ENCODE measurements at regions not wholly inside any gene's neighbourhood (a gene's known extent, or its start where the extent isn't known, plus 50 kb on each side); places are given as distances from the start of the nearest gene placed in this dataset.
"Not testable (repeated sequence)": the region's sequence is repeated elsewhere in the genome, so short reads cannot be mapped to it uniquely, and the experiment has no call there.

- FAIRE-seq, result no peak
Observed at GRCh38 chr6:97925504-97925903, 642.5 kb upstream of the MMS22L start.

GRCh38 chr6:97939440-97940168 lies 656.6 kb upstream of the MMS22L start:
- no peak for FAIRE-seq

GRCh38 chr6:97947841-97948240 lies 664.8 kb upstream of the MMS22L start:
- FAIRE-seq, result peak; percentile 90

- FAIRE-seq, result no peak
Observed at GRCh38 chr6:97958134-97958533, 675.1 kb upstream of the MMS22L start.

- FAIRE-seq, result no peak
Observed at GRCh38 chr6:97963193-97963592, 680.2 kb upstream of the MMS22L start.

- no peak for FAIRE-seq
Observed at GRCh38 chr6:97969065-97969464, 686.0 kb upstream of the MMS22L start.

GRCh38 chr6:97977084-97977483 lies 694.1 kb upstream of the MMS22L start:
- no peak for FAIRE-seq

- FAIRE-seq, result no peak
Observed at GRCh38 chr6:97978855-97979271, 695.8 kb upstream of the MMS22L start.

- FAIRE-seq, result not testable (repeated sequence)
Observed at GRCh38 chr6:97979285-97979684, 696.3 kb upstream of the MMS22L start.

GRCh38 chr6:97989451-97989850 lies 706.4 kb upstream of the MMS22L start:
- FAIRE-seq, result no peak

GRCh38 chr6:97995158-97995557 lies 712.1 kb upstream of the MMS22L start:
- FAIRE-seq, result no peak

- no peak for FAIRE-seq
Observed at GRCh38 chr6:98002678-98003077, 719.7 kb upstream of the MMS22L start.

- no peak for FAIRE-seq
Observed at GRCh38 chr6:98014442-98015201, 731.6 kb upstream of the MMS22L start.

- no peak for FAIRE-seq
Observed at GRCh38 chr6:98016565-98016964, 733.5 kb upstream of the MMS22L start.

GRCh38 chr6:98020222-98020621 lies 737.2 kb upstream of the MMS22L start:
- no peak for FAIRE-seq

- FAIRE-seq, result no peak
Observed at GRCh38 chr6:98024359-98024758, 741.3 kb upstream of the MMS22L start.

GRCh38 chr6:98027898-98028297 lies 744.9 kb upstream of the MMS22L start:
- no peak for FAIRE-seq

GRCh38 chr6:98033617-98034016 lies 750.6 kb upstream of the MMS22L start:
- no peak for FAIRE-seq

- no peak for FAIRE-seq
Observed at GRCh38 chr6:98036344-98036923, 753.4 kb upstream of the MMS22L start.

- FAIRE-seq, result peak; percentile 9
Observed at GRCh38 chr6:98037571-98037970, 754.6 kb upstream of the MMS22L start.

GRCh38 chr6:98039443-98039842 lies 756.4 kb upstream of the MMS22L start:
- no peak for FAIRE-seq

- no peak for FAIRE-seq
Observed at GRCh38 chr6:98039904-98040607, 757.0 kb upstream of the MMS22L start.

GRCh38 chr6:98041056-98041455 lies 758.0 kb upstream of the MMS22L start:
- FAIRE-seq, result no peak

Measured in islet of Langerhans (tissue), 1 donor.